VCaP (cell line): ENCODE measurements at regions not wholly inside any gene's neighbourhood (a gene's known extent, or its start where the extent isn't known, plus 50 kb on each side); places are given as distances from the start of the nearest gene placed in this dataset.

Experiments used
- H3K27ac ChIP-seq: fragments of 450-650 bp; 2 replicates; pipeline ENCODE4 v1.5.1; 2017
- TF ChIP-seq, protein P1 (sequence below): fragments of 450-650 bp; conservative IDR thresholded peaks from 2 replicates; pipeline ENCODE4 v1.5.1; 2017; ENCODE audit warnings: mild to moderate bottlenecking, moderate library complexity

- TF ChIP-seq, protein P1, sequence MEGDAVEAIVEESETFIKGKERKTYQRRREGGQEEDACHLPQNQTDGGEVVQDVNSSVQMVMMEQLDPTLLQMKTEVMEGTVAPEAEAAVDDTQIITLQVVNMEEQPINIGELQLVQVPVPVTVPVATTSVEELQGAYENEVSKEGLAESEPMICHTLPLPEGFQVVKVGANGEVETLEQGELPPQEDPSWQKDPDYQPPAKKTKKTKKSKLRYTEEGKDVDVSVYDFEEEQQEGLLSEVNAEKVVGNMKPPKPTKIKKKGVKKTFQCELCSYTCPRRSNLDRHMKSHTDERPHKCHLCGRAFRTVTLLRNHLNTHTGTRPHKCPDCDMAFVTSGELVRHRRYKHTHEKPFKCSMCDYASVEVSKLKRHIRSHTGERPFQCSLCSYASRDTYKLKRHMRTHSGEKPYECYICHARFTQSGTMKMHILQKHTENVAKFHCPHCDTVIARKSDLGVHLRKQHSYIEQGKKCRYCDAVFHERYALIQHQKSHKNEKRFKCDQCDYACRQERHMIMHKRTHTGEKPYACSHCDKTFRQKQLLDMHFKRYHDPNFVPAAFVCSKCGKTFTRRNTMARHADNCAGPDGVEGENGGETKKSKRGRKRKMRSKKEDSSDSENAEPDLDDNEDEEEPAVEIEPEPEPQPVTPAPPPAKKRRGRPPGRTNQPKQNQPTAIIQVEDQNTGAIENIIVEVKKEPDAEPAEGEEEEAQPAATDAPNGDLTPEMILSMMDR: no peak
- peak overlapping the region; percentile 64 for H3K27ac ChIP-seq
Observed at GRCh38 chr11:116427337-116427902, 345.4 kb downstream of the BUD13 start.

DNA sequence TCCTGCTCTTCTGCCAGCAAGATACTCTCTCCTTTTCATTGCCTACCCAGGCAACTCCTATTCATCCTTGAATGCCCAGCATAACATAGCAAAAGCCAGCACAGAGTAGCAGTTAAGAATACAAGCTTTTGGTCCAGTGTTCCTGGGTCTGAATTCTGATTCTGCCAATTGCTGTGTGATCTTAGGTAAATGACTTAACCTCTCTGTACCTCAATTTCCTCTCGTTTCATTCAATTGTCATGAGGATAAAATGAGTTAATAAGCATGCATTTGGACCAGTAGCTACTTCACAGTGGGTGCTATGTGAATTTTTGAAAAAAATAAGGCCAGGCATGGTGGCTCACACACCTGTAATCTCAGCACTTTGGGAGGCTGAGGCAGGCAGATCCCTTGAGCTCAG is 346.0 kb downstream of the BUD13 start:
- TF ChIP-seq, protein P1: no peak
- H3K27ac ChIP-seq: no peak overlapping the region

- TF ChIP-seq, protein P1: no peak
- no peak overlapping the region for H3K27ac ChIP-seq
Observed at GRCh38 chr11:116424615-116425261, 348.0 kb downstream of the BUD13 start.

DNA sequence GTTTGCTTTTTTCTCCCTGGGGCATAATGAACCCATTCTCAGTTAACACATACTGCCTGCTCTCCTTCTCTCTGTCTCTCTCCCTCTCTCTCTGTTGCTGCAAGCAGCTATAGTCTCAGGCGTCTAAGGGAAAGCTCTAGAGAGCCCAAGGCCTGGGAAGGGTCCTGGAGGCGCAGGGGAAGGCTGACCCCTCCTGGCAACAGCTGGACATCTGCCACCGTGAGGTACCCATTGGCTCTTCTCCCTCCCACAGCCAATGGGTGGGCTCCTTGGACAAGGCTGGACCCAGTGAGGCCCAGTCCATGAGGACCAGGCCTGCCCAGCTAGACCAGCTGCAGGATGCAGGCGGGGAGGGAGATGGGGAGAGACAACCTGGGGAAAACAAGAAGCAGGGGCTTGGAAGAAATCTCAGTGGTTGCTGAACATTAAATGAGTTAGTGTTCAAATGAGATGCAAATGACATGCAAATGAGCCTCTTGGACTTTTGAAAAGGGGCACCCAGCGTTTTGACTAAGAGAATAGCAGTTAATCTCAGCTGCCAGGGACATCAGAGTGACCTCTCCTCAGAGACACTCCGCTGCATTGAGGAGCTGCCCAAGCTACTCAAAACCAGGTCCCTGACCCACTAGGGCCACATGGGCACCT is 349.7 kb downstream of the BUD13 start:
- TF ChIP-seq, protein P1: no peak
- H3K27ac ChIP-seq: no peak overlapping the region

- H3K27ac ChIP-seq: no peak overlapping the region
- TF ChIP-seq, protein P1: no peak
Observed at GRCh38 chr11:116422556-116422955, 350.2 kb downstream of the BUD13 start.

GRCh38 chr11:116421529-116422185 is 351.1 kb downstream of the BUD13 start:
- H3K27ac ChIP-seq: no peak overlapping the region
- TF ChIP-seq, protein P1: no peak
